ENCODE measurements at regions not wholly inside any gene's neighbourhood (a gene's known extent, or its start where the extent isn't known, plus 50 kb on each side); places are given as distances from the start of the nearest gene placed in this dataset.

DNA sequence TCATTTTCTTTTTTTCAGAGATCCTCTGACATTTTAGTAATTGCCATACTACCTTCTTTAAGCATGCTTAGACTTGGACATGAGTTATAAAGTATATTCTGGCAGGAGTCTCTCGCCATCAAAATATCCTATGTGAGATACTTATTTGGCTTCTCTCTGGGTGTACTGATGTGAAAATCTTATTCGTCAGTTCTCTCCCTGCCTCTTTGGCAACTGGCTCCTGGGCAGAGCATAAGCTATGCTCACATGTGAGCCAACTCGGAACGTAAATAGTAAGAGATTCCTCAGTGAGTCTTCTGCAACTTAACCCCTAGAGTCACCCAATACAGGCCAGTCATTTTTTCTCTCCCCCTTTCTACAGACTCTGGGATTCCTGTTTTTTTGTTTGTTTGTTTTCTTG is 91.6 kb downstream of the MAGEB17 start:
- no peak overlapping the region for H3K4me3 ChIP-seq (ENCODE audit: control insufficient read depth in 1 of 2, extremely low read depth in 1 of 2, low read length in 1 of 2)
- no peak for DNase-seq
- ATAC-seq (replicated peaks in 1 of 4), result no peak
- no peaks in the 10 kb centered on the region for H3K36me3 Mint-ChIP-seq
- no peaks in the 10 kb centered on the region for H3K4me1 Mint-ChIP-seq
- no peaks in the 10 kb centered on the region for H3K27me3 ChIP-seq (replicated peaks in 1 of 2; ENCODE audit: control insufficient read depth in 2 of 2, extremely low read depth in 1 of 2, insufficient read depth in 2 of 2, low read length in 1 of 2)
- peaks cover 0 to 9% (median 0%) of the 10 kb centered on the region in 3 donors for H3K9me3 Mint-ChIP-seq
- peaks cover 6 to 37% of the 10 kb centered on the region in 2 donors for H3K27me3 Mint-ChIP-seq
- CTCF ChIA-PET, result interaction anchor here in 1 of 2 donors (0.7 kb wide), 1 partner anchor 566 kb away, joined by 4 read pairs; no protein-coding TSS in a partner anchor
- no peak overlapping the region for H3K27ac ChIP-seq (ENCODE audit: low read length)
- POLR2A ChIA-PET, result interaction anchor here in 1 of 2 donors (0.6 kb wide), 1 partner anchor 43 kb away, joined by 4 read pairs; no protein-coding TSS in a partner anchor
- no peaks in the 10 kb centered on the region for H3K36me3 ChIP-seq (ENCODE audit: control insufficient read depth in 2 of 2, extremely low read depth in 1 of 2, insufficient read depth in 1 of 2, low read length in 1 of 2)
- WGBS (ENCODE audit: insufficient coverage), result no CpG with 5 or more reads among the region's 4 CpGs
- no peaks in the 10 kb centered on the region for H3K4me1 ChIP-seq (ENCODE audit: control insufficient read depth in 1 of 2, extremely low read depth in 1 of 2, insufficient read depth in 2 of 2, low read length in 2 of 2)
- no peak overlapping the region for H3K27ac Mint-ChIP-seq
- H3K9me3 ChIP-seq, result no peaks in the 10 kb centered on the region
- no peak overlapping the region for H3K4me3 Mint-ChIP-seq

DNA sequence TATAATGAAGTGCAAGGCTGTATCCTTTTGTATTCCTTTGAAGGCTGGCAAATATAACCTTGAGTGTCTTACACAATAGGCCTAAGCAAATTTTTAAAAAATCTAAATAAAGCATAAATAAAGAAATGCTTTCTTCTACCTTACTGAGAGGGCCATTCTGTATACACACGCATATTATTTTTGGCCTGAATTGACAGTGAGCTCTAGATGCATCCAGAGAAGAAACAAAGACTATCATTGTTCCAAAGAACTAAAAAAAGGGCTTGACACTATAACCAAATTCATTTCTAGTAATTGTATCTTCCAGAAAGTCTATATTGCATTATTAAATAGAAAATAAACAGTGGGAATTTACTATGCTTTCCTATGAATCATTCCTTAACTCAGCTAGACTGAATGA is 100.2 kb downstream of the MAGEB17 start:
- Mint-ChIP-seq H3K4me3 (no peak overlapping the region), H3K9me3 (peaks cover 0 to 3% (median 2%) of the 10 kb centered on the region in 3 donors), H3K27ac (no peak overlapping the region), H3K27me3 (peaks cover 4 to 6% of the 10 kb centered on the region in 2 donors), H3K4me1 (no peaks in the 10 kb centered on the region), H3K36me3 (no peaks in the 10 kb centered on the region)
- no CpG with 5 or more reads among the region's 1 CpG for WGBS (ENCODE audit: insufficient coverage)
- POLR2A ChIA-PET, result no interaction called here
- Histone ChIP-seq H3K4me1 (ENCODE audit: control insufficient read depth in 1 of 2, extremely low read depth in 1 of 2, insufficient read depth in 2 of 2, low read length in 2 of 2) (no peaks in the 10 kb centered on the region), H3K27me3 (replicated peaks in 1 of 2; ENCODE audit: control insufficient read depth in 2 of 2, extremely low read depth in 1 of 2, insufficient read depth in 2 of 2, low read length in 1 of 2) (no peaks in the 10 kb centered on the region), H3K4me3 (ENCODE audit: control insufficient read depth in 1 of 2, extremely low read depth in 1 of 2, low read length in 1 of 2) (no peak overlapping the region), H3K9me3 (no peaks in the 10 kb centered on the region), H3K27ac (ENCODE audit: low read length) (no peak overlapping the region), H3K36me3 (ENCODE audit: control insufficient read depth in 2 of 2, extremely low read depth in 1 of 2, insufficient read depth in 1 of 2, low read length in 1 of 2) (no peaks in the 10 kb centered on the region)
- CTCF ChIA-PET, result no interaction called here
- no peak for ATAC-seq (replicated peaks in 1 of 4)
- DNase-seq, result no peak

DNA sequence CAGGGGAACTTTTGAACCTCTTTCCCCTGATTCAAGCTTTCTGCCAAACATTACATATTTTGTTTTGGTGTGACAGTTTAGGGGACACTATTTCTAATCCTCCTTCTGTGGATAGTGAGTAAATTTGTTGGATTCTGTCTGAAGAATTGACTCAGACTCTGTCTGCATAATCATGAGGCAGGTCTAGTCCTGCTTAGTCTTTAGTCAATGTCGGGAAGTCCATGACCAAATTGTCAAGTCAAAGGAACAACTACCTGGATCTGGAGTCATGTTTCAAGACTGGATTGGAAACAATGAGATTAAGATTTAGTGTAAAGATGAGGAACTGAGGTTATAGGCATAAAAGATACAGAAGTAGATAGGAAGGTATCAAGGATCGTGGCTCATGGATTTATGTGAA is 100.9 kb downstream of the MAGEB17 start:
- Histone ChIP-seq H3K4me3 (ENCODE audit: control insufficient read depth in 1 of 2, extremely low read depth in 1 of 2, low read length in 1 of 2) (no peak overlapping the region), H3K9me3 (no peaks in the 10 kb centered on the region), H3K27me3 (replicated peaks in 1 of 2; ENCODE audit: control insufficient read depth in 2 of 2, extremely low read depth in 1 of 2, insufficient read depth in 2 of 2, low read length in 1 of 2) (no peaks in the 10 kb centered on the region), H3K36me3 (ENCODE audit: control insufficient read depth in 2 of 2, extremely low read depth in 1 of 2, insufficient read depth in 1 of 2, low read length in 1 of 2) (no peaks in the 10 kb centered on the region), H3K4me1 (ENCODE audit: control insufficient read depth in 1 of 2, extremely low read depth in 1 of 2, insufficient read depth in 2 of 2, low read length in 2 of 2) (no peaks in the 10 kb centered on the region), H3K27ac (ENCODE audit: low read length) (no peak overlapping the region)
- Mint-ChIP-seq H3K27ac (no peak overlapping the region), H3K4me3 (no peak overlapping the region), H3K9me3 (peaks cover 0 to 3% (median 2%) of the 10 kb centered on the region in 3 donors), H3K27me3 (peaks cover 2 to 5% of the 10 kb centered on the region in 2 donors), H3K4me1 (no peaks in the 10 kb centered on the region), H3K36me3 (no peaks in the 10 kb centered on the region)
- CTCF ChIA-PET, result no interaction called here
- POLR2A ChIA-PET, result no interaction called here
- ATAC-seq (replicated peaks in 1 of 4) (no peak), DNase-seq (no peak)
- WGBS (ENCODE audit: insufficient coverage), result no CpG with 5 or more reads among the region's 2 CpGs

DNA sequence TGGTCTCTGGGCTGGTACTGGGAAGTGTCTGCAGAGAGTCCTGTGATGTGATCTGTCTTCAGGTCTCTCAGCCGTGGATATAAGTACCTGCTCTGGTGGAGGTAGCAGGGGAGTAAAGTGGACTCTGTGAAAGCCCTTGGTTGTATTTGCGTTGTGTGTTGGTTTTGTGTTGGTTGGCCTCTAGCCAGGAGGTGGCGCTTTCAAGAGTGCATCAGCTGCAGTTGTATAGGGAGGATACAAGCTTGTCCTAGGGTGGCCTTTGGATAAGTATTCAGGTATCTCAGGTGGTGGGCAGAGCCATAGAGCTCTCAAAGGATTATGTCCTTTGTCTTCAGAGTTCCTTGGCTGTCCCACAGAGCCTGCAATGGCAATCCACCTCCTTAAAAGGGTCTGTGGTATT is 111.6 kb downstream of the MAGEB17 start:
- Mint-ChIP-seq H3K4me1 (no peaks in the 10 kb centered on the region), H3K27me3 (peaks cover 10 to 32% of the 10 kb centered on the region in 2 donors), H3K36me3 (no peaks in the 10 kb centered on the region), H3K27ac (no peak overlapping the region), H3K4me3 (no peak overlapping the region), H3K9me3 (no peaks in the 10 kb centered on the region)
- CTCF ChIA-PET, result no interaction called here
- DNase-seq (peak in 4 of 35 experiments; percentile 0), ATAC-seq (replicated peaks in 1 of 4) (no peak)
- H3K9me3 ChIP-seq, result no peaks in the 10 kb centered on the region
- H3K4me1 ChIP-seq (ENCODE audit: control insufficient read depth in 1 of 2, extremely low read depth in 1 of 2, insufficient read depth in 2 of 2, low read length in 2 of 2), result no peaks in the 10 kb centered on the region
- no peak overlapping the region for H3K27ac ChIP-seq (ENCODE audit: low read length)
- H3K36me3 ChIP-seq (ENCODE audit: control insufficient read depth in 2 of 2, extremely low read depth in 1 of 2, insufficient read depth in 1 of 2, low read length in 1 of 2), result no peaks in the 10 kb centered on the region
- no peak overlapping the region for H3K4me3 ChIP-seq (ENCODE audit: control insufficient read depth in 1 of 2, extremely low read depth in 1 of 2, low read length in 1 of 2)
- POLR2A ChIA-PET, result no interaction called here
- H3K27me3 ChIP-seq (replicated peaks in 1 of 2; ENCODE audit: control insufficient read depth in 2 of 2, extremely low read depth in 1 of 2, insufficient read depth in 2 of 2, low read length in 1 of 2), result no peaks in the 10 kb centered on the region
- 60% methylated on average over 1 of the region's 3 CpGs for WGBS (ENCODE audit: insufficient coverage)

DNA sequence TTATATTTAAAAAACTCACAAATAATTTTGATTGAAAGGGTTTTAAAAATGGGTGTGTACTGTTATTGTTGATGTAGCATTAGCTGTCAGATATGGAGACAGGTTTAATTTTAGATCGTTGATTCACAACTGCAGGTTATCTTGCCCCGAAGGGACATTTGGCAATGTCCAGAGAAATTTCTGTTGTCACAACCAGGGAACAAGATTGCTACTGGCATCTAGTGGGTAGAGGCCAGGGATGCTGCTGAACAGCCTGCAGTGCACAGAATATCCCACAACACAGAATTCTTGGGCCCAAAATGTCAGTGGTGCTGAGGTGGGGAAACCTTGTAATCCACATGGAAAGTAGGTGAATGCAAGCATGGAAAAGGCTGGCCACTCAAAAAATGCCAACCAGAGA is 114.9 kb downstream of the MAGEB17 start:
- no peaks in the 10 kb centered on the region for H3K36me3 Mint-ChIP-seq
- no peaks in the 10 kb centered on the region for H3K4me1 Mint-ChIP-seq
- no peaks in the 10 kb centered on the region for H3K9me3 ChIP-seq
- no peak overlapping the region for H3K4me3 ChIP-seq (ENCODE audit: control insufficient read depth in 1 of 2, extremely low read depth in 1 of 2, low read length in 1 of 2)
- POLR2A ChIA-PET, result interaction anchor here in 1 of 2 donors (0.5 kb wide), 1 partner anchor 24 kb away, joined by 3 read pairs; no protein-coding TSS in a partner anchor
- H3K36me3 ChIP-seq (ENCODE audit: control insufficient read depth in 2 of 2, extremely low read depth in 1 of 2, insufficient read depth in 1 of 2, low read length in 1 of 2), result no peaks in the 10 kb centered on the region
- H3K27ac ChIP-seq (ENCODE audit: low read length), result no peak overlapping the region
- H3K27ac Mint-ChIP-seq, result no peak overlapping the region
- H3K4me3 Mint-ChIP-seq, result no peak overlapping the region
- no peaks in the 10 kb centered on the region for H3K4me1 ChIP-seq (ENCODE audit: control insufficient read depth in 1 of 2, extremely low read depth in 1 of 2, insufficient read depth in 2 of 2, low read length in 2 of 2)
- no peak for DNase-seq
- CTCF ChIA-PET, result no interaction called here
- no peaks in the 10 kb centered on the region for H3K9me3 Mint-ChIP-seq
- peaks cover 5 to 26% of the 10 kb centered on the region in 2 donors for H3K27me3 Mint-ChIP-seq
- H3K27me3 ChIP-seq (replicated peaks in 1 of 2; ENCODE audit: control insufficient read depth in 2 of 2, extremely low read depth in 1 of 2, insufficient read depth in 2 of 2, low read length in 1 of 2), result no peaks in the 10 kb centered on the region
- WGBS (ENCODE audit: insufficient coverage), result no CpG with 5 or more reads among the region's 2 CpGs
- no peak for ATAC-seq (replicated peaks in 1 of 4)

DNA sequence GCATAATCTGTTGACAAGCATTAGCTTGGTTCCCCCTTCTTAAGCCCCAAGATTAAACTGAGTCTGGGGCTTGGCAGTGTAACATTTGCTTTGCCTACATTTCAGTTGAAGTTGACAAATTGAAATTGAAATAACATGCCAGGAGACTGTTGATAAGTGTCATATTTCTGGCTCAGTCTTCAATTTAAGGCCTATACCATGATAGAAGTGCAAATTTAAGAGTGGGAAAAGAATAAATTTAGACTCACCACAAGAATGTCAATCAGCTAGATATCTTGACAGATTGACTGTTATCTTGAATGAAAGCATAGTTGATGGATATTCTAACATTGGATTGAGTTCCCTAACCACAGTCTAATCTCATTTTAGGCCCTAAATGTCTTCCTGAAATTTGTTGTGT is 117.6 kb downstream of the MAGEB17 start:
- Mint-ChIP-seq H3K27me3 (peaks cover 5 to 21% of the 10 kb centered on the region in 2 donors), H3K4me3 (no peak overlapping the region)
- no peaks in the 10 kb centered on the region for H3K4me1 ChIP-seq (ENCODE audit: control insufficient read depth in 1 of 2, extremely low read depth in 1 of 2, insufficient read depth in 2 of 2, low read length in 2 of 2)

DNA sequence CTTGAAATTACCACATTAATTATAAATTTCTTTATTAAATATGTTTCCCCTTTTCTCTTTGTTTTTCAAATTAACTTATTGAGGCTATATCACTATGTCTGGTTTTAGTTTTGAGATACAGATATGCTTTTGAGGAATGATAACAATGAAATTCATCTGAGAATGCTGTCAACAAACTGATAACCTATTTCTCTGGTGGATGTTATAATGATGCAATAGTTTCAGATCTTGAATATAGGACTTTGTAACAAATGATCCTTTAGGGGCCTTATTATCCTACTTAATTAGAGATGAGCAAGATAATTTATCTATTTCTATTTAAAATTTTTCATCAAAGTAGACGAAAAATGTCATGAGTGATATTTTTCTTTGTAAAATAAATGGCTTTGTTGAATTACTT is 123.7 kb downstream of the MAGEB17 start:
- no peaks in the 10 kb centered on the region for H3K4me1 ChIP-seq (ENCODE audit: control insufficient read depth in 1 of 2, extremely low read depth in 1 of 2, insufficient read depth in 2 of 2, low read length in 2 of 2)

More for the DNA sequence above, 117.6 kb downstream of the MAGEB17 start:
- CTCF ChIA-PET, result no interaction called here
- Mint-ChIP-seq H3K9me3 (no peaks in the 10 kb centered on the region), H3K36me3 (no peaks in the 10 kb centered on the region), H3K27ac (no peak overlapping the region), H3K4me1 (no peaks in the 10 kb centered on the region)
- Histone ChIP-seq H3K27me3 (replicated peaks in 1 of 2; ENCODE audit: control insufficient read depth in 2 of 2, extremely low read depth in 1 of 2, insufficient read depth in 2 of 2, low read length in 1 of 2) (no peaks in the 10 kb centered on the region), H3K36me3 (ENCODE audit: control insufficient read depth in 2 of 2, extremely low read depth in 1 of 2, insufficient read depth in 1 of 2, low read length in 1 of 2) (no peaks in the 10 kb centered on the region), H3K4me3 (ENCODE audit: control insufficient read depth in 1 of 2, extremely low read depth in 1 of 2, low read length in 1 of 2) (no peak overlapping the region), H3K27ac (ENCODE audit: low read length) (no peak overlapping the region), H3K9me3 (no peaks in the 10 kb centered on the region)
- POLR2A ChIA-PET, result no interaction called here
- ATAC-seq (replicated peaks in 1 of 4) (no peak), DNase-seq (no peak)

More for the DNA sequence above, 123.7 kb downstream of the MAGEB17 start:
- no CpG with 5 or more reads among the region's 1 CpG for WGBS (ENCODE audit: insufficient coverage)
- no peak overlapping the region for H3K27ac Mint-ChIP-seq
- ChIA-PET POLR2A (no interaction called here), CTCF (no interaction called here)
- H3K9me3 Mint-ChIP-seq, result peaks cover 0 to 8% (median 0%) of the 10 kb centered on the region in 3 donors
- Histone ChIP-seq H3K36me3 (ENCODE audit: control insufficient read depth in 2 of 2, extremely low read depth in 1 of 2, insufficient read depth in 1 of 2, low read length in 1 of 2) (no peaks in the 10 kb centered on the region), H3K27me3 (replicated peaks in 1 of 2; ENCODE audit: control insufficient read depth in 2 of 2, extremely low read depth in 1 of 2, insufficient read depth in 2 of 2, low read length in 1 of 2) (no peaks in the 10 kb centered on the region), H3K9me3 (no peaks in the 10 kb centered on the region), H3K27ac (ENCODE audit: low read length) (no peak overlapping the region), H3K4me3 (ENCODE audit: control insufficient read depth in 1 of 2, extremely low read depth in 1 of 2, low read length in 1 of 2) (no peak overlapping the region)
- no peaks in the 10 kb centered on the region for H3K36me3 Mint-ChIP-seq
- no peaks in the 10 kb centered on the region for H3K4me1 Mint-ChIP-seq
- H3K27me3 Mint-ChIP-seq, result peaks cover 0 to 14% of the 10 kb centered on the region in 2 donors
- no peak for DNase-seq
- H3K4me3 Mint-ChIP-seq, result no peak overlapping the region
- no peak for ATAC-seq (replicated peaks in 1 of 4)
